HuH-7.5 (cell line): ENCODE measurements at regions not wholly inside any gene's neighbourhood (a gene's known extent, or its start where the extent isn't known, plus 50 kb on each side); places are given as distances from the start of the nearest gene placed in this dataset.
"Not testable (repeated sequence)": the region's sequence is repeated elsewhere in the genome, so short reads cannot be mapped to it uniquely, and the experiment has no call there.

Source experiments
- DNase-seq: peaks from one replicate; pipeline ENCODE4 v3.0.0; 2011; ENCODE audit warnings: low spot score

GRCh38 chr20:47983642-47984041 lies 198.4 kb upstream of the SULF2 start:
- DNase-seq, result not testable (repeated sequence)

DNA sequence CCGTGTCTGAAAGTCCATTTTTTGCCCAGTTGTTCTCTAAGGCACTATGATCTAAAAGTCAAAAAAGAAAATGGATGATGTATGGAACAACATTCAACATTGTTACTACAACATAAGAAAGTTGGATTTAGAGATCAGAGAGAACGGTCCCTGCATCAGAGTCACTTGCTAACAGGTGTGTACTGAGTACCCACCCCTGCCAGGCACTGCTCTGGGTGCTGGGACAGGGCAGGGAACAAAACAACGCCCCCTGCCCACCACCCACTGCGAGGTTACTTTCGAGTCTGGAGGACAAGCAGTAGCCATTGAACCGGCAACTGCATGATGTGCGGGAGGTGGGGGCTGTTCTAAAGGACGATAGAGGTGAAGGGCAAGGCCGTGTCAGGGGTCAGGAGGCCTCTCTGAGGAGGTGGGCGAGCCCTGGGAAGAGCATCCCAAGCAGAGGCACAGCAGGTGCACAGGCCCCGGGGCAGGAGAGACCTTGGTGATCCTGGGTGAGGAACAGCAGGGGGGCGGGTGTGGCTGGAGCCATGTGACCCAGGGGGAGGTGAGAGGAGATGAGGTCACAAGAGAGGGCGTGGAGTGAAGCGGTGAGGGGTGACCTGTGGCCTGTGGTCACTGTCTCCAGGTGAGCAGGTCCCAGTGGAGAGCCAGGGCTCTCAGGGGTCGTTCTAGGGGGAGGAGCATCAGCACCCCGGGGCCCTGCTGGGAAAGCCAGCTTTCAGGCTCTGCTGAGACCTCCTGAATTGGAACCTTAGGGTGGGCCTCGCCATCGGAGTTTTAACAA lies 197.5 kb upstream of the SULF2 start:
- DNase-seq, result no peak

DNA sequence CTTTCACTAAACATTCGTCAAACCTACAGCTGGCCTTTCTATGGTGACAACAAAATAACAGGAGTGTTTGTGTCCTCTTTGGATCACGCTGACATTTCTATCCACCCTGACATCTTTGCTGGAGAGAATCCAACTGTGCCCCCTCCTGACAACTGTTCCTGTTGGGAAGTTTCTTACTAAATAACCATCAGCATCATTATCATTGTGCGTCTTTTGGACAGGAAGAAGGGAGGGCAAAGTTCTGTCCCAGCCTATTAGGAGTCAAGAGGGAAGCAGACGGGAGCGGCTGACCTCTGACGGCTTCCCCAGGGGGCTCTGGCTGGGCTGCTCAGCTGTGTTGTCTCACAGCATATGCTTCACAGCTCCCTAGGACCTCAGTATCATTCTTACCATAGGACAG lies 195.9 kb upstream of the SULF2 start:
- no peak for DNase-seq

GRCh38 chr20:47980336-47981177 lies 195.3 kb upstream of the SULF2 start:
- DNase-seq, result no peak

DNA sequence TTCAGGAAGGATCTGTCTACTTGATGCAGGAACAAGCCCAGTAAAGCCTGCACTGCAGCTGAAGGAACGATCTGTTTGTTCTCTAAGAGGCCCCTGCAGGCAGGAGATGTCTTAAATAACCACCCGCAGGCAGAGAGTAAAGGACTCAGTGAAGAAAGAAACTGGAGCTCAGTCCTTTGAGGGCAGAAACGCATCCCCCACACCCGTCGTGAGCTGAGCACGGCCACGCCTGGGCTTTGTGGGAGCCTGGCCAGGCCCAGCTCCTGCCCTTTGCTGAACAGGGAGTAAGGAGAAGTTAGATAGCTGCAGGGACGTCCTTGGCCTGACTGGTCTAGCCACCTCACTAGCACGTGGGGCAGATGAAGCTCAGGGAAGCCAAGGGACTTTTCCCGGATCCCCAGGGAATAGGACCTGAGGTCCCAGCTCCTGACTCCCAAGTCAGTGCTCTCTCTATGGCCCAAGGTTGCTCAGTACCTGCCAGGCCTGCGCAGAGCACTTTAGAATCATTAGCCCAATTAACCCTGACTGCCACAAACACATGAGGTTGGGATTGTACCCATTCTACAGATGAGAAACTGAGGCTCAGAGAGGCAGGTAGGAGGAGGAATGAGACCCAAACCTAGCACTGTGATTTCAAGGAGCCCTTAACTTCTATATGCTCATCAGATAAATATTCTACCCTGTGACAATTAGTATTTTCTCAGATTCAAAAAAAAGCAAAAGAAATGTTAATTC lies 194.2 kb upstream of the SULF2 start:
- DNase-seq, result not testable (repeated sequence)

GRCh38 chr20:47978428-47979120 lies 193.3 kb upstream of the SULF2 start:
- DNase-seq, result not testable (repeated sequence)

DNA sequence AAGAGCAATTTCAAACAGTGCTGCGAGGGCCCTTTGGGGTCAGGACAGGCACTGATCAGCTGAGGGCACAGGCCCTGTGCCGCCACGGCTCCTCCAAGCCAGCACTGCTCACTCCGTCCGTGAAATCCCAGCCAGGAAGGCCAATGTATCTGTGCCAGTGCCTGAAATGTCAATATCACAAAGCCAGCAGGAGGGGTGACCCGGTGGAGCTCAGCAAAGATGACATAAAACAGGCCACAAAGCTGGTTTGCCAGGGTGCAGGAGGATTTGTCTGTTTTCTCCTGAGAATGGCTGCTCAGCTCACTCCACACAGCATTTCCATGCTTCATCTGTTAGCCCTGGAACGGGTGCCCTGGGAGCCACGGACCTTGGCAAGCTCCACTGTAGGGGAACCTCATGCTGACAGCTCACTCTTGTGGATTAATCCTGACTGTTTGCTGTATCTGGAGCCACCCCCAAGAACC lies 192.5 kb upstream of the SULF2 start:
- DNase-seq, result not testable (repeated sequence)

- DNase-seq, result not testable (repeated sequence)
Measured at GRCh38 chr20:47977017-47977788, 191.9 kb upstream of the SULF2 start.

- DNase-seq, result no peak
Measured at GRCh38 chr20:47974234-47974878, 189.1 kb upstream of the SULF2 start.

DNA sequence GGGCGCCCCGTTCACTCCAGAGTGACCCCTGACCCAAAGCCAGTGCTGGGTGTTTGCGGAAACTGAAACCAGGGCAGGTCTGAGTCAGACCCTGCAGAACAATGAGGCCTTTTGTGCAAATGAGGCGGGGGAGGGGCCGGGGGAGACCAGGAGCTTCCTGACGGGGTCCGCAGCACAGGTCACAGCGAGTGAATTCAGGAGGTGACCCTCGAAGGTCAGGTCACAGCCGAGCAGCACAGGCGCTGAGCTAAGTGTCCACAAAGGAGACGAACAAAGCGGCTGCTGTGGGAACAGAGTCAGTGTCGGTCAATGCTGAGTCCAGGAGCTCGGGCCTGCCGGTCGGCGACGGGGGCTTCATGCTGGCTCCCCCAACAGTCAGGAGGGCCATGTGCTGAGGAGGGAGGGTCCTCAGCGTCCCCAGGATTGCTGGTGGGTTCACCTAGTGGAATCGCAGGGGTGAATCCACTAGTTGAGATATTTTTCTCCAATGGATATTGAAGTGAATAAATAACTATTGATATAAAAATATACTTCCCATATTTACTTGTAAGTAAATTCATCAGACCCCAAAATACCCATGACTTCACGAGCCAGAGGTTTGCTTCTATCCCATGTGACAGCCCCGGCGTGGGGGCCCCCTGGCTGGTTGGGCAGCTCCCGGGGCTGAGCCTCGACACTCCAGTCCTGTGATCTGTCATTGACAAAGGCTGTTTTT lies 188.4 kb upstream of the SULF2 start:
- DNase-seq, result no peak

DNA sequence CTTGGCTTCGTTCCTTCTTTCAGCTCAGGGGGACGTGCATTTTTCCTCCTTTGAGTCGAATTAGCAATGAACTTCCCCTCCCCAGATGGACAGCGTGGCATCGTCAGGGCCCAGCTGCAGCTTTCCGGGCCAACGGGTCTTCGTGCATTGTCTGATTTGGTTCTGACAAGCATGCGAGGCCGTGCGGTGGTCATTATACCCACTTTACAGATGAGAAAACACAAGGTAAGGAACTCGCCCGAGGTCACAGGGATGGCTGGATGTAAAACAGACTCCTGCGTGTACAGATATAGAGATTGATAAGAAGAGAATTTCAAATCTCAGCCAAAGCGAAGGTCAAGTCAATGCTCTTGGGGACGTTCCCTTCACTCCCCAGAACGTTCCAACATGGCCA lies 187.6 kb upstream of the SULF2 start:
- DNase-seq, result no peak

GRCh38 chr20:47972297-47972915 lies 187.1 kb upstream of the SULF2 start:
- DNase-seq, result peak; percentile 66

GRCh38 chr20:47971058-47971791 lies 185.9 kb upstream of the SULF2 start:
- no peak for DNase-seq

- no peak for DNase-seq
Measured at GRCh38 chr20:47970282-47970903, 185.1 kb upstream of the SULF2 start.

DNA sequence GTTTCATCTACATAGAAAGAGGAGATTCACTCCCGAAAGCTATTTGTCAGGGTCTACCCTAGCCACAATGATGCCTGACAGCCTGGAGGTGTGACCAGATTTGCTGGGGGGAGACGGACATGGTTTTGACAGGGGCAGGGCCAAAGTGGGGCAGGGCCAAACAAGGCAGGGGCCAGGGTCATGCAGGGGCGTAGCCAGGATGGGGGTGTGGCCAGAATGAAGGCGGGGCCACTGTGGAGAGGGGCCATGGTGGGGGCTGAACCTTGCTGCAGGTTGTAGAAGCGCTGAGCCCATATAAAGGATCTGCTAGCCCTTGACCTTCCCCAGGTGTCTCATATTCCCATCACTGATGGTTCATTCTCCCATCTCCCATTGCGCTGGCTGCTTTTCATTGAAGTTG lies 184.1 kb upstream of the SULF2 start:
- DNase-seq, result no peak

- DNase-seq, result no peak
Measured at GRCh38 chr20:47968541-47969310, 183.4 kb upstream of the SULF2 start.

- DNase-seq, result no peak
Measured at GRCh38 chr20:47964149-47964548, 178.9 kb upstream of the SULF2 start.
